ENCODE measurements at regions not wholly inside any gene's neighbourhood (a gene's known extent, or its start where the extent isn't known, plus 50 kb on each side); places are given as distances from the start of the nearest gene placed in this dataset.

GRCh38 chr16:13322336-13322735 is 420.9 kb downstream of the SHISA9 start:
- no peak overlapping the region for H3K4me3 ChIP-seq
- WGBS, 3 donors = 23 to 39% (median 36%) methylated on average over 2 of the region's 2 CpGs
- H3K27ac ChIP-seq = no peak overlapping the region
- no peaks in the 10 kb centered on the region for H3K4me1 ChIP-seq (ENCODE audit: insufficient read depth)
- no peaks in the 10 kb centered on the region for H3K36me3 ChIP-seq
- H3K9me3 ChIP-seq = no peaks in the 10 kb centered on the region
- H3K27me3 ChIP-seq = no peaks in the 10 kb centered on the region
- TF ChIP-seq CTCF (IDR thresholded peaks at IDR 0.05) = no peak
- no peak for TF ChIP-seq EP300 (IDR thresholded peaks at IDR 0.05)
- TF ChIP-seq POLR2A (IDR thresholded peaks at IDR 0.05) = no peak
- DNase-seq = no peak
- intact Hi-C loops (cut with DNase I) = no loop called here

- TF ChIP-seq CTCF (IDR thresholded peaks at IDR 0.05) (no peak), POLR2A (IDR thresholded peaks at IDR 0.05) (no peak), EP300 (IDR thresholded peaks at IDR 0.05) (no peak)
- Histone ChIP-seq H3K36me3 (no peaks in the 10 kb centered on the region), H3K4me1 (ENCODE audit: insufficient read depth) (no peaks in the 10 kb centered on the region), H3K9me3 (no peaks in the 10 kb centered on the region), H3K27me3 (no peaks in the 10 kb centered on the region), H3K27ac (no peak overlapping the region), H3K4me3 (no peak overlapping the region)
- no peak for DNase-seq
- 41 to 66% (median 55%) methylated on average over 2 of the region's 2 CpGs for WGBS, 3 donors
- intact Hi-C loops (cut with DNase I) = no loop called here
Observed at GRCh38 chr16:13324851-13325250, 423.5 kb downstream of the SHISA9 start.

GRCh38 chr16:13325396-13325795 is 424.0 kb downstream of the SHISA9 start:
- no peaks in the 10 kb centered on the region for H3K36me3 ChIP-seq
- H3K27ac ChIP-seq = no peak overlapping the region
- TF ChIP-seq CTCF (IDR thresholded peaks at IDR 0.05) (no peak), POLR2A (IDR thresholded peaks at IDR 0.05) (no peak), EP300 (IDR thresholded peaks at IDR 0.05) (no peak)
- no peak for DNase-seq
- H3K4me3 ChIP-seq = no peak overlapping the region
- no peaks in the 10 kb centered on the region for H3K9me3 ChIP-seq
- H3K27me3 ChIP-seq = no peaks in the 10 kb centered on the region
- intact Hi-C loops (cut with DNase I) = no loop called here
- 63 to 71% (median 66%) methylated on average over 5 of the region's 5 CpGs for WGBS, 3 donors
- H3K4me1 ChIP-seq (ENCODE audit: insufficient read depth) = no peaks in the 10 kb centered on the region

- WGBS, 3 donors = 85 to 86% (median 86%) methylated on average over 2 of the region's 2 CpGs
- H3K9me3 ChIP-seq = no peaks in the 10 kb centered on the region
- H3K36me3 ChIP-seq = no peaks in the 10 kb centered on the region
- no peak overlapping the region for H3K27ac ChIP-seq
- no peak overlapping the region for H3K4me3 ChIP-seq
- intact Hi-C loops (cut with DNase I) = no loop called here
- TF ChIP-seq EP300 (IDR thresholded peaks at IDR 0.05) (no peak), POLR2A (IDR thresholded peaks at IDR 0.05) (no peak), CTCF (IDR thresholded peaks at IDR 0.05) (no peak)
- DNase-seq = no peak
- H3K4me1 ChIP-seq (ENCODE audit: insufficient read depth) = no peaks in the 10 kb centered on the region
- H3K27me3 ChIP-seq = no peaks in the 10 kb centered on the region
Observed at GRCh38 chr16:13331918-13332317, 430.5 kb downstream of the SHISA9 start.
